ENCODE measurements at regions not wholly inside any gene's neighbourhood (a gene's known extent, or its start where the extent isn't known, plus 50 kb on each side); places are given as distances from the start of the nearest gene placed in this dataset.

DNA sequence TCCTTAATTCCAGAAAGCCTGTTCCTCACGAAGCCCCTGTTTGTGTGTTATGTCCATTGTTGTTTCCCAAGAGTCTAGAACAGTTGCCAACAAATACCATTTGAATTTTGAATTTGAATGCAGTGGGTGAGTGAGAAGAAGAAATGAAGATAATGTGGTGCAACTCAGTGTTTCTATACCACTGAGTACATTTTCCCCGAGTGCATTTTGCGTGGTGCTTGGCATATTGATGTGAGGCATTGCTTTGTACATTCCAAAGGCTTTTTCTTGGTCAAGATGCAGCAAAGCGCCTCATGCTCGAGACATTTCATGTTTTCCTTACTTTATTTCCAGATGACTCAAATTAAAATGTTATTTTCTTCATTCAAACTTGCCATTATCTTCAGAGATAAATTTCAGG, 253.1 kb upstream of the RPS6KA3 start:
- Mint-ChIP-seq H3K4me1 (peaks cover 32% of the 10 kb centered on the region), H3K4me3 (no peak overlapping the region), H3K36me3 (peaks cover 2% of the 10 kb centered on the region), H3K9me3 (peaks cover 7% of the 10 kb centered on the region), H3K27me3 (peaks cover 17% of the 10 kb centered on the region), H3K27ac (no peak overlapping the region)
- no peak for DNase-seq

DNA sequence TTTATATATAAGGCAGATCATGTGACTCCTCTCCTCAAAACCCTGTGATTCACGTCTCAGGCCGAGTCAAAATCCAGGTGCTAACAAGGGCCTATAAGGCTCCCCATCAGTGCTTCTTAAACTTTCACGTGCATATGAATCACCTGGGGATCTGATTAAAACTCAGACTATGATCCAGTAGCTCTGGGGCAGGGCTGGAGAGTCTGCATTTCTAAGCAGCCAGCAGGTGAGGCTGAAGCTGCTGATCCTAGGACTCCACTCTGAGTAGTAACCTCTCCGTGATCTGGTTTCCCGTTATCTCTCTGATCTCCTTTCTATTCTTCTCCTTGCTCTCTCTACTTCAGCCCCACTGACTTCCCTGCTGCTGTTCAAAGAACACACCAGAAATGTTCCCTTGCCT, 252.4 kb upstream of the RPS6KA3 start:
- no peak overlapping the region for H3K27ac Mint-ChIP-seq

DNA sequence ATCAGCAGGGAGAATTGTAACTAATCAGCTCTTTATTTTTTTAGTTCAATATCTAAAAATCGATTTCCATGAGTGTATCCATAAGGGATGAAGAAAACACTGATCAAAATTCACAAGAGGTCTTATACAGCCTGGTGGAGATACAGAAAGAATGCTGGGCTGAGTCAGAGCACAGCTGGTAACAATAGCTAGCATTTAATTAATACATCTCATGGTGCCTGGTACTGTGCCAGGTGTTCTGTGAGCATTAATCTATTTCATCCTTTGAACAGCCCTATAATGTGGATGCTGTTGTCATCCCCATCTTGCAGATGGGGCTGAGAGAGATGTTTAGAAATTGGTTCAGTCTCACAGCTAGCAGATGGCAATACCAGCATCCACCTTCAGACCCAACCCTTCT, 250.9 kb upstream of the RPS6KA3 start:
- Mint-ChIP-seq H3K36me3 (peaks cover 6% of the 10 kb centered on the region), H3K27ac (no peak overlapping the region), H3K4me1 (peaks cover 29% of the 10 kb centered on the region), H3K9me3 (peaks cover 5% of the 10 kb centered on the region), H3K4me3 (no peak overlapping the region), H3K27me3 (peaks cover 17% of the 10 kb centered on the region)
- DNase-seq = no peak

More for the DNA sequence above, 252.4 kb upstream of the RPS6KA3 start:
- Mint-ChIP-seq H3K9me3 (peaks cover 7% of the 10 kb centered on the region), H3K36me3 (peaks cover 6% of the 10 kb centered on the region), H3K27me3 (peaks cover 17% of the 10 kb centered on the region), H3K4me1 (peaks cover 37% of the 10 kb centered on the region), H3K4me3 (no peak overlapping the region)
- no peak for DNase-seq

DNA sequence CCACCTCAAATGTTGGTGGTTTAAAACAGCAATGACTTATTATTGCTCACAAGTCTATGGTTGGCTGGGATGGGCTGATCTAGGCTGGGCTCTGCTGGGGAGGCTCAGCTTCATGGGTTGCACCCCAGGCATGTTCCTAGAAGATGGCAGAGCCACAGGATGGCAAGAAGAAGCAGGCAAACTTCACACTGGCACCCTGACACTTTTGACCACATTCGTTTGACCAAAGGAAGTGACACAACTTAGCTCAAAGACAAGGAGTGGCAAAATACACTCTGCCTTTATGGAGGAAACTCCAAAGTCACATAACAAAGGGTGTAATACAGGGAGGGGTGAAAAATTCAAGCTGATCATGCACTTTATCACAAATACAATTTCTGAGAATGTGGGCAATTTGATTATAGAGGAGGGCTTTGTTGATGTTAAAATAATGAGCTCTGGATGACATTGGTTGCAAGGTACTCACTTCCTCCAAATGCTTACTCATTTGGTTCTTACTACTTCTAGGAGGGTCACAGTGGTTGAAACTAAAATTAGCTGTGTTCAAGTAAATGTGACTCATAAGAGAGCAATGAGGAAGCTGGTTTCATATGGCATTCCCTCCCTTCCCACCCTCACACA, 249.2 kb upstream of the RPS6KA3 start:
- Mint-ChIP-seq H3K36me3 (peaks cover 6% of the 10 kb centered on the region), H3K4me3 (no peak overlapping the region), H3K9me3 (peaks cover 5% of the 10 kb centered on the region), H3K4me1 (peaks cover 32% of the 10 kb centered on the region), H3K27me3 (peaks cover 17% of the 10 kb centered on the region), H3K27ac (peak overlapping the region; percentile 81)
- DNase-seq = peak; percentile 16

DNA sequence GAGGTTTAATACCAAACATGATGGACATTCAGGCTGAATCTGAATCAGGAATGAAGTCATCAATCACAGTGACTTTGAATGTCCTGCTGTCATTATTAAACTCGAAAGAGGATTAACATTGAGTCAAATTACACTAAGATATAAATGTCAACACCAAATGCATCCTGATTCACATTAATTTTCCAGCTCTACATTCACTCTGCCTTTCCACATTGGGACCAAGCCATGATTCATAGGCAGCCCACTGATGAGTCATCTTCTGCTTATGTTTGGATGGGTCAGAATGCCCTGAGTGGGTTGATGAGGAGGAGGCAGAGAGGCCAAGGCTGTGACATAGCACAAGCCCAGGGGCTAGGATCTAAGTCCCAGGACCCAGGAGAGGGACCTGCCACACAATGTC, 247.6 kb upstream of the RPS6KA3 start:
- Mint-ChIP-seq H3K4me3 (no peak overlapping the region), H3K27ac (no peak overlapping the region), H3K9me3 (peaks cover 5% of the 10 kb centered on the region), H3K27me3 (peaks cover 16% of the 10 kb centered on the region), H3K36me3 (peaks cover 6% of the 10 kb centered on the region), H3K4me1 (peaks cover 32% of the 10 kb centered on the region)
- DNase-seq = peak; percentile 4

DNA sequence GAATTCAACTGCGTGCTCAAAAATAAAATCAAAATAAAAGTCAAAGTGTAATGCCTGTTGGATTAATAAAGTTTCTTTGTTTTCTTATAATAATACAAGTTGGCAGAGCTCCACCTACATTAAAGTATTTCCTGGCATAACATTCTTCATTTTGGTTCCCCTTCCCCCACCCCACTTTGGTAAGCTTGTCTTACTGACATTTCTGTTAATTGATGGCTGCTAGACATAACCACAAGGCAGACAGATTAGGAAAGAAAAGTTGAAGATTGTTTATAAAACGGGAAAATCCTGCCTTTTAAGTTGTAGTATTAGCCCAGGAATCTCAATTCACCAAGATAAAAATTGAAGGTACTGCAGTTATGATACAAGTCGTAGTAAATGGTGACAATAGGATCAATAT, 246.5 kb upstream of the RPS6KA3 start:
- H3K36me3 Mint-ChIP-seq = peaks cover 6% of the 10 kb centered on the region
- no peak for DNase-seq
- H3K27me3 Mint-ChIP-seq = peaks cover 9% of the 10 kb centered on the region
- H3K9me3 Mint-ChIP-seq = peaks cover 5% of the 10 kb centered on the region
- peaks cover 27% of the 10 kb centered on the region for H3K4me1 Mint-ChIP-seq
- no peak overlapping the region for H3K27ac Mint-ChIP-seq
- no peak overlapping the region for H3K4me3 Mint-ChIP-seq

DNA sequence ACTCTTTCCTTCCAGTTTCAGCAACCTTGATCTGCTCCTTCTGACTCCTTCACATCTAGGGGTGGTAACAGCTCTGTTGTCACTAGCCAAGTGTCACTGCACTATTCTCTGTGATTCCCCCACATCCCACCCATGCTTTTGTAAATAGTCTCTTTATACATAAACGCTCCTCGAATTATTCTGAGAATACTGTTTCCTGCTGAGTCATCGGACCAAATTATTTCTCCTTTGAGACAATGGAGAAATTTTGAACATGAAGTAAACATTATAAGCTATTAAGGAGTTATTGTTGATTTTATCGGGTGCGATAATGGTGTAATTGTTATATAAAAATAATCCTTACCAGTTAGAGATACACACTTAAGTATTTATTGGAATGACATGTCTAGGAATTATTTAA, 245.1 kb upstream of the RPS6KA3 start:
- no peak overlapping the region for H3K27ac Mint-ChIP-seq
- peaks cover 5% of the 10 kb centered on the region for H3K27me3 Mint-ChIP-seq

DNA sequence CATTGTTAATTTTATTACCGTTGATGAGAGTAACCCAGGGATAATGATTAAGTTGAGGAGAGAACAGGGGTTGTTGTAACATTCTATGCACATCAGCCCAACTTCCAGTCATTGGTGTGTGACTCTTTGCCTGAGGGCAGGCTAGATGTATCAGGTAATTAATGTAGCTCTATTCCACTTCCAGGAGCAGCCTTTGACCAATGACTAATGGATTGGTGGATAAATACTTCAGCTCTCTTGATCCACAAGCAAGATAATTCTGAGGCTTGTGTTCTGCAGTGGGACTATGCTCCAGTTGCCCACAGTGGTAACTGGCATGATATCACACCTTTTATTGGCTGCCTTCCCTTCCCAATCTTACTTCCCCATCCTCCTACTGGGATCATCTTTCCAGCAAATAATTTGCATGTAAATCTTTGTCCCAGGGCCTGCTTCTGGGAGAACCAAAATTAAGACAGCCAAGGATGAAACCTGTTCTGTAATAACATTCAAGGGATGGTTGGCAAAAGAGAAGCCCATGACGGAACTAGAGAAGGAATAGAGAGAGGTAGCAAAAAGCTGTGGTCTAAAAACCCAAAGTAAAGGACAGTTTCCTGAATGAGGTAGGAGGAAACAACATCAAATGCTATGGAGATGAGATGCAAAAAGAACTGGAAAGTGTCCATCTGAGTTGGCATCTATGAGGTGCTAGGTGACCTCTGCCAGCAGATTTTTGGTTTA, 241.4 kb upstream of the RPS6KA3 start:
- H3K27ac Mint-ChIP-seq = no peak overlapping the region
- H3K4me3 Mint-ChIP-seq = no peak overlapping the region
- DNase-seq = no peak
- H3K9me3 Mint-ChIP-seq = no peaks in the 10 kb centered on the region
- peaks cover 7% of the 10 kb centered on the region for H3K4me1 Mint-ChIP-seq
- peaks cover 5% of the 10 kb centered on the region for H3K27me3 Mint-ChIP-seq
- H3K36me3 Mint-ChIP-seq = no peaks in the 10 kb centered on the region

More for the DNA sequence above, 245.1 kb upstream of the RPS6KA3 start:
- Mint-ChIP-seq H3K4me3 (no peak overlapping the region), H3K9me3 (peaks cover 5% of the 10 kb centered on the region), H3K4me1 (peaks cover 26% of the 10 kb centered on the region), H3K36me3 (peaks cover 6% of the 10 kb centered on the region)
- no peak for DNase-seq

DNA sequence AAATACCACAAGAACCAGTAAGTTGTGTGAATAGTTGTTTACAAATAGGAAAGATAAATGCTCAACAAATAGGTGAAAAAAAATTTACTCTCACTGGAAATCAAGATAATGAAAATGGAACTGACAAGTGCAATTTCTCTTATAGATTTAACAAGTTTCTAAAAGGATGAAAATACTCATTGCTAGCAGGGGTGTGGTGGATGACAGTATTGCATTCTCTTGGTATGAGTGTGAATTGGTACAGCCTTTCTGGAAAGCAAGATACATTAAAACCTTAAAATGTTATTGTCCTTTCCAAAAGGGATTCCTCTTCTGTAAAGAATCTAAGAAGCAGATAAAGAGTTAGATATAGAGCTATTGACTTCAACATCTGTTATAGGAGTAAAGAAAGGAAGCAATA, 240.0 kb upstream of the RPS6KA3 start:
- H3K27me3 Mint-ChIP-seq = peaks cover 5% of the 10 kb centered on the region
- H3K9me3 Mint-ChIP-seq = no peaks in the 10 kb centered on the region

DNA sequence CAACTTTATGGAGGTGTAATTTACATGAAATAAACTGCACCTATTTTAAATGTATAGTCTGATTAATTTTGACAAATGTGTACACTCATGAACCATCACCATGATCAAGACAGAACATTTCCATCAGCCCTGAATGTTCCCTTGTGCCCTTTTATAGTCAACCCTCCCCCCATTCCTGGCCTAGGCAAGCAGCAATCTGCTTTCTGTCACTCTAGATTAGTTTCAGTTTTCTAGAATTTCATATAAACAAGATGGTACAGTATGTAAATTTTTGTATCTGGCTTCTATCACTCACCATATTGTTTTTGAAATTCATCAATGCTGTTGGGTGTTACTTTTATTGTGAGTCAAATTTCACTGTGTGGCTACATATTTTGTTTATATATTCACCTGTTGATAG, 234.2 kb upstream of the RPS6KA3 start:
- no peaks in the 10 kb centered on the region for H3K36me3 Mint-ChIP-seq
- H3K4me3 Mint-ChIP-seq = no peak overlapping the region
- H3K27me3 Mint-ChIP-seq = peaks cover 4% of the 10 kb centered on the region
- no peaks in the 10 kb centered on the region for H3K9me3 Mint-ChIP-seq
- peaks cover 18% of the 10 kb centered on the region for H3K4me1 Mint-ChIP-seq
- DNase-seq = no peak
- H3K27ac Mint-ChIP-seq = no peak overlapping the region

More for the DNA sequence above, 240.0 kb upstream of the RPS6KA3 start:
- no peak overlapping the region for H3K27ac Mint-ChIP-seq
- no peak overlapping the region for H3K4me3 Mint-ChIP-seq
- peaks cover 9% of the 10 kb centered on the region for H3K4me1 Mint-ChIP-seq
- H3K36me3 Mint-ChIP-seq = no peaks in the 10 kb centered on the region
- no peak for DNase-seq

DNA sequence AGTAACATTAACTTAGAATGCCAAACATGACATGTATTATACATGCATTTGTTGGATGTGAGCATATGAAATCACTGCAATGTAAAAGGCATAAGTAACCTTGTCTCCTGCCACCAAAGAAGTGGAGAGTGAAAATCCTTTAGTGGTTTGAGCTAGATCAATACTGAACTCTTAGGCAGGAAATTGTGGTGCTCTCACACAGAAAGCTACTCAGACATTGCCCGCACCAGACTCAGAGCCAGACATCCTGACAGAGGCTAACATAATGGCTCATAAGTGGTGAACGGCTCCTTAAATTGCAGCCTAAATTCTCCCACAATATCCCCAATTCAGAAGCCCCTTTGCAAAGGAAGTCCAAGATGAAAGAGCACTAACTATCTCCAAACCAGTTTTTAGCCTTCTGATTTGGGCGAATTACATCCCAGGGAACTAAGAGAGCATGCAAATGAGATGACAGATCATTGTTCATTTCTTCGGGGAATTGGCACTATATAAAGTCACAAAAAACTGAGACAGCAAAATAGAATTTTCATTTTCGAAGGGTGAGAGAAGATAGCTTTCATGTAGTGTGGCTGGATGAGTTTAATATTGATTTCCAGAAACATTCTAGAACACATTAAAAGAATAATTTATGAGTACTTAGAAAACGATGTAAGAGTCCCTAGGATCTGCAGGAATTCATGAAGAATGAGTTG, 233.6 kb upstream of the RPS6KA3 start:
- H3K27me3 Mint-ChIP-seq = peaks cover 4% of the 10 kb centered on the region
- no peak for DNase-seq
- no peak overlapping the region for H3K4me3 Mint-ChIP-seq
- H3K4me1 Mint-ChIP-seq = peaks cover 18% of the 10 kb centered on the region
- no peaks in the 10 kb centered on the region for H3K36me3 Mint-ChIP-seq
- H3K9me3 Mint-ChIP-seq = no peaks in the 10 kb centered on the region
- H3K27ac Mint-ChIP-seq = no peak overlapping the region

DNA sequence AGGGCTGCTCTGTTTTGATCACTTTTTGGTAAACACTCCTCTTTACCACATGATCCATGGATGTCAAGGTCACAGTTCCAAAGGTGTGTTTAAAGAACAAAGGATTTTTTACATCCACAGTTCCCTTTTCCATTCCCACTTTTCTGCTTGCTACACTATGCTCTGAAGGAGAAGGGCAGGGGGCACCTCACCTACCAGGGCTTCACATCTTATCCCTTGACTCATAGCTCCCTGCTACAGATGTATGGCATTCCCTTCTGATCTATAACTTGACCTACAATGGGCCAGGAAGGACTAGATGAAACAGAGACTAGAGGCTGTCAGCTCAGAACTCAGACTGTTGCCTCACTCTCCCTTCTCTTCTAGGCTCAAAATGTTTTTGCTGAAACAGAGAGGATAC, 233.1 kb upstream of the RPS6KA3 start:
- Mint-ChIP-seq H3K27me3 (peaks cover 4% of the 10 kb centered on the region), H3K4me1 (peaks cover 18% of the 10 kb centered on the region), H3K9me3 (no peaks in the 10 kb centered on the region), H3K36me3 (no peaks in the 10 kb centered on the region), H3K27ac (no peak overlapping the region), H3K4me3 (no peak overlapping the region)
- DNase-seq = no peak

DNA sequence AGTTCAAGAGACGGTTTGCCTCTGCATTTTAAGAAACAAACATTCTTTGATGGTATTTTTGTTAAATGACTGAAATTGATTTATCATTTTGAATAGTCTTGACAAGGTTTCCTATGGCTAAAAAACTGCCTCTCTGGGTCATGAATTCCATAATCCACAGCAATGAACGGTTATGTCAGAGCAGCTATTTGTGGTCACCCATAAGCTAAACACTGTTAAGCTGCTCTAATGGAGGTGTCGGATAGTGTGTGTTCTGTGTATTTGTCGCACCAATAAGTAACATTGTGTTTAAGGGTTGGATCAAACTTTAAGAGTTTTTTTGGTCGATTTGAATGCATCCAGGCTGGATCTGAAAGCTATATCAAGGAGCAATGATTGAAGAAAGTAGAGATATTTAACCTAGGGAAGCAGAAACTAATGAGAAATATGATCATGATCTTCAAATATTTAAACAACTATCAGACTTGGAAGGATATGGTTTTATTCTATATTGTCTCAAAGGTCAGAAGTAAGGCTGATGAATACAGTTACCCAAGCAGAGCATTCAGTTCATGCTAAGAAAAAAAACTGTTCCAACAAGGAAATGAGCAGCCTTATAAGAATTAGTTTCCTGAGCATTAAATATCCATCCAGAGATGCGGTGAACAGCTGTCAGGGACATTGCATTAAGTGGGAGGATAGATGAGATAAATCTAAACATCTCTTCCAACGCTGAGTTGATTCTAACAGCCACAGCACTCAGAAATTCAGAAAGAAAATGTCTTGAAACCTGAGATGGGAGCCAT, 232.3 kb upstream of the RPS6KA3 start:
- Mint-ChIP-seq H3K4me1 (peaks cover 18% of the 10 kb centered on the region), H3K36me3 (no peaks in the 10 kb centered on the region), H3K27ac (no peak overlapping the region), H3K4me3 (no peak overlapping the region), H3K27me3 (peaks cover 4% of the 10 kb centered on the region), H3K9me3 (no peaks in the 10 kb centered on the region)
- DNase-seq = no peak

DNA sequence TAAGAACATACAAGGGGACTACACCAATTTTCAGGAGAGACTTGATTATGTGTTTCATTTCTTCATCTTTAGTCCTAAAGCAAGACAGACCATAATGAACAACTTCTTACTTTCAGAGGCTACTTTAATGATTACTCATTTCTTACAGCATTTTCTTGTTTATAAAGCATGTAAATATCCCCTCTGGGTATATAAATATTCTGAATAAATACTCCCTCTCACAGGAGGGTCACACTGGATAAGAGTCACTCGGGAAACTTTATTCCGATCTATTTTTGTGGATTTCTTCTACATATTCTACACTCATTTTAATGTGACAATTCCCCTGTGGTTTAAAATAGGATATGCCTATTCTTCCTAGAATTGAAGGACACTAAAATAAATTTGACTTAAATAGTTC, 228.9 kb upstream of the RPS6KA3 start:
- H3K4me3 Mint-ChIP-seq = no peak overlapping the region
- no peak for DNase-seq
- no peaks in the 10 kb centered on the region for H3K9me3 Mint-ChIP-seq
- H3K27ac Mint-ChIP-seq = no peak overlapping the region
- no peaks in the 10 kb centered on the region for H3K36me3 Mint-ChIP-seq
- peaks cover 9% of the 10 kb centered on the region for H3K4me1 Mint-ChIP-seq
- H3K27me3 Mint-ChIP-seq = peaks cover 4% of the 10 kb centered on the region

DNA sequence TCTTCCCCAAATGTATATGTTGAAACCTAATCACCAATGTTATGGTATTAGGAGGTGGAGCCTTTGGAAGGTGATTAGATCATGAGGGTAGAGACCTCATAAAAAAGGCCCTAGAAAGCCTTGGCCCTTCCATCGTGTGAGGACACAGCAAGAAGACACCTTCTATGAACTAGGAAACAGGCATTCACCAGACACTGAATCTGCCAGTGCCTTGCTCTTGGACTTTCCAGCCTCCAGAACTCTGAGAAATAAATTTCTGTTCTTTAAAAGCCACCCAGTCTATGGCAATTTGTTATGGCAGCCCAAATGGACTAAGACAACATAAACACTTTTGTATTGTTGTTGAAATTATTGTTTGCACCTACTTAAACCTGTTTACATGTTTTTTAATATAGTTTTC, 221.8 kb upstream of the RPS6KA3 start:
- H3K9me3 Mint-ChIP-seq = no peaks in the 10 kb centered on the region
- DNase-seq = no peak
- peaks cover 5% of the 10 kb centered on the region for H3K4me1 Mint-ChIP-seq
- H3K4me3 Mint-ChIP-seq = no peak overlapping the region
- H3K27me3 Mint-ChIP-seq = no peaks in the 10 kb centered on the region
- H3K27ac Mint-ChIP-seq = no peak overlapping the region
- no peaks in the 10 kb centered on the region for H3K36me3 Mint-ChIP-seq

Data from activated naive CD8-positive, alpha-beta T cell treated with anti-CD3 and anti-CD28 coated beads for 36 hours (primary cell).